Adrenal gland (tissue), 5 donors: ENCODE measurements at regions not wholly inside any gene's neighbourhood (a gene's known extent, or its start where the extent isn't known, plus 50 kb on each side); places are given as distances from the start of the nearest gene placed in this dataset.

Experiments used
- CTCF ChIP-seq, 6 experiments: fragments of 450-650 bp in 4 of 6; fragments of 200-600 bp in 2 of 6; sonication (generic) in 1 of 6; IDR thresholded peaks; 1 replicate in 5 of 6; 2 replicates in 1 of 6; pipeline versions ENCODE4 v1.5.1 to v1.8.0; 2016 to 2021; ENCODE audit warnings: antibody characterized with exemption in 6 of 6, mild to moderate bottlenecking in 2 of 6, moderate library complexity in 1 of 6
- POLR2A ChIP-seq, 2 donors: fragments of 450-650 bp; IDR thresholded peaks; one replicate each; pipeline ENCODE4 v1.6.1; 2017; ENCODE audit warnings: antibody characterized with exemption in 2 of 2, mild to moderate bottlenecking in 2 of 2, moderate library complexity in 1 of 2
- donor health status: DM: no; HTN: no; CAD: no.

- no peak for TF ChIP-seq CTCF (IDR thresholded peaks at IDR 0.05)
- TF ChIP-seq POLR2A (IDR thresholded peaks at IDR 0.05) = no peak
Observed at GRCh38 chrY:15179890-15180289, 655.6 kb downstream of the NLGN4Y start.
